Naive thymus-derived CD8-positive, alpha-beta T cell (primary cell): ENCODE measurements at regions not wholly inside any gene's neighbourhood (a gene's known extent, or its start where the extent isn't known, plus 50 kb on each side); places are given as distances from the start of the nearest gene placed in this dataset.
"Not testable (repeated sequence)": the region's sequence is repeated elsewhere in the genome, so short reads cannot be mapped to it uniquely, and the experiment has no call there.

Experiments used
- ATAC-seq, 2 donors: fragments of 150-1000 bp; cut with Tn5 transposase in 1 of 2; sonication (Bioruptor Pico), chemical (Tn5 transposase) in 1 of 2; 1 replicate in 1 of 2; 2 replicates in 1 of 2; pipeline ENCODE4 v1.10.0; 2021; ENCODE audit warnings: mild to moderate bottlenecking in 2 of 2, moderate library complexity in 2 of 2
- POLR2A ChIA-PET: fragments of 350-600 bp; sonication (Branson Sonifier 250); formaldehyde crosslinking; loops from one replicate; lab custom pipeline; 2021; ENCODE audit warnings: antibody characterized with exemption; lab: Charles Lee
- DNase-seq, 10 donors: peaks; one replicate each; pipeline versions ENCODE4 v3.0.0 to v3.0.0-alpha.2; 2020 to 2022
- H3K27ac Mint-ChIP-seq, 10 donors: one replicate each; pipeline ENCODE4 v1.8.0; 2020 to 2022; ENCODE audit warnings: mild to moderate bottlenecking in 10 of 10, mixed read lengths in 10 of 10, moderate library complexity in 4 of 10, inconsistent platforms in 1 of 10
- H3K27me3 Mint-ChIP-seq, 5 donors: one replicate each; pipeline ENCODE4 v1.8.0; 2021 to 2022; ENCODE audit warnings: mixed read lengths in 5 of 5
- H3K36me3 Mint-ChIP-seq, 3 donors: one replicate each; pipeline ENCODE4 v1.8.0; 2020 to 2022; ENCODE audit warnings: mixed read lengths in 3 of 3, mild to moderate bottlenecking in 2 of 3, inconsistent platforms in 1 of 3
- H3K4me1 Mint-ChIP-seq, 4 donors: one replicate each; pipeline ENCODE4 v1.8.0; 2021 to 2022; ENCODE audit warnings: mixed read lengths in 4 of 4
- H3K4me3 Mint-ChIP-seq, 10 donors: one replicate each; pipeline ENCODE4 v1.8.0; 2020 to 2022; ENCODE audit warnings: mild to moderate bottlenecking in 10 of 10, mixed read lengths in 10 of 10, moderate library complexity in 6 of 10, inconsistent platforms in 1 of 10
- H3K9me3 Mint-ChIP-seq, 9 donors: one replicate each; pipeline ENCODE4 v1.8.0; 2020 to 2022; ENCODE audit warnings: mixed read lengths in 9 of 9, mild to moderate bottlenecking in 3 of 9, inconsistent platforms in 1 of 9, moderate library complexity in 1 of 9

- H3K36me3 Mint-ChIP-seq = no peaks in the 10 kb centered on the region
- ATAC-seq (no peak), DNase-seq (no peak)
- no peak overlapping the region for H3K4me3 Mint-ChIP-seq
- no peak overlapping the region for H3K27ac Mint-ChIP-seq
- peaks cover 0 to 2% (median 0%) of the 10 kb centered on the region in 9 donors for H3K9me3 Mint-ChIP-seq
- H3K27me3 Mint-ChIP-seq = no peaks in the 10 kb centered on the region
- no peaks in the 10 kb centered on the region for H3K4me1 Mint-ChIP-seq
- POLR2A ChIA-PET = no interaction called here
These were observed 56.7 kb upstream of the LRFN5 start for GRCh38 chr14:41549821-41550607.

GRCh38 chr14:41549282-41549681 lies 57.4 kb upstream of the LRFN5 start:
- Mint-ChIP-seq H3K4me3 (no peak overlapping the region), H3K27ac (no peak overlapping the region), H3K27me3 (peaks cover 0 to 2% (median 0%) of the 10 kb centered on the region in 5 donors), H3K9me3 (peaks cover 0 to 6% (median 3%) of the 10 kb centered on the region in 9 donors), H3K4me1 (no peaks in the 10 kb centered on the region), H3K36me3 (no peaks in the 10 kb centered on the region)
- no peak for DNase-seq
- ATAC-seq = no peak
- POLR2A ChIA-PET = no interaction called here

- H3K4me1 Mint-ChIP-seq = no peaks in the 10 kb centered on the region
- no peaks in the 10 kb centered on the region for H3K36me3 Mint-ChIP-seq
- ATAC-seq (no peak), DNase-seq (no peak)
- peaks cover 0 to 11% (median 5%) of the 10 kb centered on the region in 9 donors for H3K9me3 Mint-ChIP-seq
- no peak overlapping the region for H3K27ac Mint-ChIP-seq
- H3K27me3 Mint-ChIP-seq = peaks cover 0 to 2% (median 0%) of the 10 kb centered on the region in 5 donors
- POLR2A ChIA-PET = no interaction called here
- no peak overlapping the region for H3K4me3 Mint-ChIP-seq
These were observed 58.0 kb upstream of the LRFN5 start for GRCh38 chr14:41548666-41549065.

GRCh38 chr14:41541333-41541732 lies 65.3 kb upstream of the LRFN5 start:
- Mint-ChIP-seq H3K27ac (no peak overlapping the region), H3K27me3 (peaks cover 0 to 2% (median 0%) of the 10 kb centered on the region in 5 donors), H3K36me3 (peaks cover 0 to 4% (median 0%) of the 10 kb centered on the region in 3 donors), H3K4me3 (no peak overlapping the region), H3K4me1 (no peaks in the 10 kb centered on the region), H3K9me3 (peaks cover 0 to 26% (median 16%) of the 10 kb centered on the region in 9 donors)
- DNase-seq (no peak), ATAC-seq (no peak)
- POLR2A ChIA-PET = no interaction called here

GRCh38 chr14:41532255-41532654 lies 74.4 kb upstream of the LRFN5 start:
- Mint-ChIP-seq H3K4me1 (no peaks in the 10 kb centered on the region), H3K9me3 (peaks cover 0 to 7% (median 5%) of the 10 kb centered on the region in 9 donors), H3K36me3 (no peaks in the 10 kb centered on the region), H3K27ac (no peak overlapping the region), H3K27me3 (no peaks in the 10 kb centered on the region), H3K4me3 (no peak overlapping the region)
- DNase-seq (no peak), ATAC-seq (no peak)
- POLR2A ChIA-PET = no interaction called here

- Mint-ChIP-seq H3K36me3 (no peaks in the 10 kb centered on the region), H3K4me1 (peaks cover 0 to 2% (median 0%) of the 10 kb centered on the region in 4 donors), H3K9me3 (peaks cover 0 to 39% (median 3%) of the 10 kb centered on the region in 9 donors), H3K4me3 (no peak overlapping the region), H3K27ac (no peak overlapping the region), H3K27me3 (no peaks in the 10 kb centered on the region)
- ATAC-seq = no peak
- POLR2A ChIA-PET = no interaction called here
- DNase-seq = no peak
These were observed 84.8 kb upstream of the LRFN5 start for GRCh38 chr14:41521891-41522290.

GRCh38 chr14:41518030-41518429 lies 88.6 kb upstream of the LRFN5 start:
- H3K4me1 Mint-ChIP-seq, DNase-seq, H3K36me3 Mint-ChIP-seq, H3K27ac Mint-ChIP-seq, H3K4me3 Mint-ChIP-seq, POLR2A ChIA-PET, H3K27me3 Mint-ChIP-seq, ATAC-seq: not testable (repeated sequence)
- peaks cover 0 to 27% (median 1%) of the 10 kb centered on the region in 9 donors for H3K9me3 Mint-ChIP-seq

- no peak for ATAC-seq
- H3K9me3 Mint-ChIP-seq = peaks cover 0 to 4% (median 0%) of the 10 kb centered on the region in 9 donors
- no peak overlapping the region for H3K4me3 Mint-ChIP-seq
- H3K36me3 Mint-ChIP-seq = no peaks in the 10 kb centered on the region
- no peak for DNase-seq
- POLR2A ChIA-PET = no interaction called here
- peaks cover 0 to 2% (median 0%) of the 10 kb centered on the region in 5 donors for H3K27me3 Mint-ChIP-seq
- no peak overlapping the region for H3K27ac Mint-ChIP-seq
- no peaks in the 10 kb centered on the region for H3K4me1 Mint-ChIP-seq
These were observed 100.1 kb upstream of the LRFN5 start for GRCh38 chr14:41506552-41506951.

- ATAC-seq (no peak), DNase-seq (no peak)
- H3K4me1 Mint-ChIP-seq = no peaks in the 10 kb centered on the region
- no peaks in the 10 kb centered on the region for H3K27me3 Mint-ChIP-seq
- no peak overlapping the region for H3K4me3 Mint-ChIP-seq
- H3K27ac Mint-ChIP-seq = no peak overlapping the region
- no peaks in the 10 kb centered on the region for H3K36me3 Mint-ChIP-seq
- POLR2A ChIA-PET = no interaction called here
- peaks cover 0 to 4% (median 0%) of the 10 kb centered on the region in 9 donors for H3K9me3 Mint-ChIP-seq
These were observed 101.2 kb upstream of the LRFN5 start for GRCh38 chr14:41505491-41505890.

- ATAC-seq (no peak), DNase-seq (no peak)
- Mint-ChIP-seq H3K36me3 (no peaks in the 10 kb centered on the region), H3K4me1 (no peaks in the 10 kb centered on the region), H3K27me3 (no peaks in the 10 kb centered on the region), H3K27ac (no peak overlapping the region), H3K9me3 (peaks cover 0 to 5% (median 0%) of the 10 kb centered on the region in 9 donors), H3K4me3 (no peak overlapping the region)
- POLR2A ChIA-PET = no interaction called here
These were observed 107.7 kb upstream of the LRFN5 start for GRCh38 chr14:41498959-41499358.

- Mint-ChIP-seq H3K36me3 (no peaks in the 10 kb centered on the region), H3K27me3 (peaks cover 0 to 1% (median 0%) of the 10 kb centered on the region in 5 donors), H3K27ac (no peak overlapping the region), H3K4me1 (no peaks in the 10 kb centered on the region), H3K4me3 (no peak overlapping the region), H3K9me3 (peaks cover 0 to 10% (median 0%) of the 10 kb centered on the region in 9 donors)
- DNase-seq (no peak), ATAC-seq (no peak)
- POLR2A ChIA-PET = no interaction called here
These were observed 116.4 kb upstream of the LRFN5 start for GRCh38 chr14:41490323-41490722.

- no peak for ATAC-seq
- POLR2A ChIA-PET = no interaction called here
- DNase-seq = no peak
- Mint-ChIP-seq H3K36me3 (no peaks in the 10 kb centered on the region), H3K27ac (no peak overlapping the region), H3K27me3 (peaks cover 0 to 1% (median 0%) of the 10 kb centered on the region in 5 donors), H3K4me1 (no peaks in the 10 kb centered on the region), H3K4me3 (no peak overlapping the region), H3K9me3 (peaks cover 0 to 15% (median 0%) of the 10 kb centered on the region in 9 donors)
These were observed 117.2 kb upstream of the LRFN5 start for GRCh38 chr14:41489315-41489972.

- DNase-seq (no peak), ATAC-seq (no peak)
- Mint-ChIP-seq H3K27ac (no peak overlapping the region), H3K27me3 (peaks cover 0 to 1% (median 0%) of the 10 kb centered on the region in 5 donors), H3K4me1 (no peaks in the 10 kb centered on the region), H3K9me3 (peaks cover 0 to 12% (median 0%) of the 10 kb centered on the region in 9 donors), H3K36me3 (no peaks in the 10 kb centered on the region), H3K4me3 (no peak overlapping the region)
- POLR2A ChIA-PET = no interaction called here
These were observed 118.3 kb upstream of the LRFN5 start for GRCh38 chr14:41488401-41488800.
